NCI-H345 treated with DMSO at 0.1 percent for 48 hours (cell line): ENCODE measurements at regions not wholly inside any gene's neighbourhood (a gene's known extent, or its start where the extent isn't known, plus 50 kb on each side); places are given as distances from the start of the nearest gene placed in this dataset.
"Not testable (repeated sequence)": the region's sequence is repeated elsewhere in the genome, so short reads cannot be mapped to it uniquely, and the experiment has no call there.

ENCODE experiments used
- DNase-seq: peaks from one replicate; lab custom pipeline; 2025; ENCODE audit not compliant: unreplicated experiment; lab: John Stamatoyannopoulos, UW

DNA sequence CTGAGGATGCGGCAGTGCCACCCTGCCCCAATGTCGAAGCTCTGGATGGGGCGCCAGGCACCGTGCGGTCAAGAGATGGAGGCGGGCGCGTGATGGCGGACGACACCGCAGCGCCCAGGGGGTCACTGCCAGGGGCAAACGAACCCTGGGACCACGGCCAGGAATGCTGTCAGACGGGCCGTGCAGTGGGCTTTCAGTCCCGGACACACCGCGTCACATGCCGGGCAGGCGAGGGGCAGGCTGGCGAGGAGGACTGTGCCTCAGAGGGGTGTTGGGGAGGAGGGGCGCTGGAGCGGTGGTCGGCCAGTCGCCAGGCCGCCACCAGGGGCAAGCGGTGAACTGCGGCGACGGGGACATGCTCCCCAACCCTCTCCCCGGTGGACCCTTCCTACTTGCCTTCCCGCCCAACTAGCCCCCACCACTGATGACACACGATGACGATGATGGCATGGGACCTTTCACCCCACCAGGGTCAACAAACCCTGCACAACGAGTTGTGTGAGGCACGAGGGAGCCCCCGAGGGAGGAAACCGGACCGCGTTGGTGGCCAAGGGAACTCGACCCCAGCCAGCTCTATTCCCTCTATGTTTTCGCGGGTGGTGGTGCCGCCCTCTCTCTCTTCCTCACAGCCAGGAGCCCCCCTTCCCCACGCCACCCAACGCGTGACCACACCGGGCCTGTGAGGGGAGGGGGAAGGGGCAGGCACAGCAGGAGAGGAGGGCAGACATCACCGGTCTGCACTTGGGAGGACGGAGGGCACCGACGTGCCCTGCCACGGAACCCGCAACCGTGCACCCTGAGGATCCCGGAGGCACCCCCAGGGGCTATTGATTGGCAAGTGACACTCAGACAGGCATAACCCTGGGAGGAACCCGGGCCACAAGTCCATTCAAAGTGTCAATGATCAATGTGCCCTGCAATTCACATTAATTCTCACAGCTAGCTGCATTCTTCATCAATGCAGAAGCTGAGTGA lies 1960.9 kb upstream of the DEFB115 start:
- DNase-seq, result no peak

DNA sequence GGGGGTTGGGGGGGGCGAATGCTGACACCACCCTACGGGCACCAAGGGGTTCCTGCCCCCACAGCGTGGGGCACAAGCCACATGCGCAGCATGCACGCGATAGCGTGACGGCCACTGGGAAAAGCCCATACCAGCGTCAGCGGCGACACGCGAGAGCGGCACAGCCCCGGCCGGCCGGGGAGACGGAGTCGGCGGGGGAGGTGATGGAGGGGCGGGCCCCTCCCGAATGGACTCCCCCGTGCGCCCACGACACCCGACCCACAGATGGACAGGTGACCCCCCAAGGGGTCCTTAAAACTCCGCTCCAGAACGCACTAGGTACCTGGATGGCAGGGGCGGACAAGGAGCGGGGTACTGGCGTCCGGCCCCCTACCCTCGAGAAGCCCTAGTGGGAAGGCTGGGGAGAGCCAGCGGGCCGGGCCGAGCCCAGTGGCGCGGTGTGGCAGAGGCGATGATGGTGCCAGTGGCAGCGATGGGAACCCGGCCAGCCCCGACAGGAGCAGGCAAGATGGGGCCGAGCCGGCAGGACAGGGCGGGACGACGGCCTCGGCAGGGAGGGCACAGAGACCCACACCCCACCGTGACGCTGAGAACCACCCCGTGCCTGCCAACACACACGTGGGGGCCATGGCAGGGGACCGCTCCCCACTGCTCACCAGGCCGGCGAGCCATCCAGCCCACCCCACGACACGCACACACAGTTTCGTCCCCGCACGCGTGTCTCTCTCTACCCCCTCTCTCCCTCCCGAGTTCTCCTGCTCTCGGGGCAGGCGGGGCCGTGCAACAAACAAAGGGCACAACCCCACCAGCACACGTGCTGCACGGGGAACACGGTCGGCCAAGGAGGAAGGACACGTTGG lies 1959.8 kb upstream of the DEFB115 start:
- no peak for DNase-seq

GRCh38 chr20:29298271-29298590 lies 1959.2 kb upstream of the DEFB115 start:
- DNase-seq, result no peak

DNA sequence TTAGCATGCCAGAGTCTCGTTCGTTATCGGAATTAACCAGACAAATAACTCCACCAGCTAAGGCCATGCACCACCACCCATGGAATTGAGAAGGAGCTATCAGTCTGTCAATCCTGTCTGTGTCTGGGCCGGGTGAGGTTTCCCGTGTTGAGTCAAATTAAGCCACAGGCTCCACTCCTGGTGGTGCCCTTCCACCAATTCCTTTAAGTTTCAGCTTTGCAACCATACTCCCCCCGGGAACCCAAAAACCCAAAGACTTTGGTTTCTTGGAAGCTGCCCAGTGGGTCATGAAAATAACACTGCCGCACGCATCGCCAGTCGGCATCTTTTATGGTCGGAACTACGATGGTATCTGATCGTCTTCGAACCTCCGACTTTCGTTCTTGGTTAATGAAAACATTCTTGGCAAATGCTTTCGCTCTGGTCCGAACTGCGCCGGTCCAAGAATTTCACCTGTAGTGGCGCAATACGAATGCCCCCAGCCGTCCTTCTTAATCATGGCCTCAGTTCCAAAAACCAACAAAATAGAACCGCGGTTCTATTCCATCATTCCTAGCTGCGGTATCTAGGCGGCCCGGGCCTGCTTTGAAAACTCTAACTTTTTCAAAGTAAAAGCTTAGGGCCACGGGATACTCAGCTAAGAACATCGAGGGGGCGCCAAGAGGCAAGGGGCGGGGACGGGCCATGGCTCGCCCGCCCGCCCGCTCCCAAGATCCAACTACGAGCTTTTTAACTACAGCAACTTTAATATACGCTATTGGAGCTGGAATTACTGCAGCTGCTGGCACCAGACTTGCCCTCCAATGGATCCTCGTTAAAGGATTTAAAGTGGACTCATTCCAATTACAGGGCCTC lies 1958.5 kb upstream of the DEFB115 start:
- DNase-seq, result no peak

GRCh38 chr20:29299811-29300578 lies 1957.5 kb upstream of the DEFB115 start:
- DNase-seq, result no peak

DNA sequence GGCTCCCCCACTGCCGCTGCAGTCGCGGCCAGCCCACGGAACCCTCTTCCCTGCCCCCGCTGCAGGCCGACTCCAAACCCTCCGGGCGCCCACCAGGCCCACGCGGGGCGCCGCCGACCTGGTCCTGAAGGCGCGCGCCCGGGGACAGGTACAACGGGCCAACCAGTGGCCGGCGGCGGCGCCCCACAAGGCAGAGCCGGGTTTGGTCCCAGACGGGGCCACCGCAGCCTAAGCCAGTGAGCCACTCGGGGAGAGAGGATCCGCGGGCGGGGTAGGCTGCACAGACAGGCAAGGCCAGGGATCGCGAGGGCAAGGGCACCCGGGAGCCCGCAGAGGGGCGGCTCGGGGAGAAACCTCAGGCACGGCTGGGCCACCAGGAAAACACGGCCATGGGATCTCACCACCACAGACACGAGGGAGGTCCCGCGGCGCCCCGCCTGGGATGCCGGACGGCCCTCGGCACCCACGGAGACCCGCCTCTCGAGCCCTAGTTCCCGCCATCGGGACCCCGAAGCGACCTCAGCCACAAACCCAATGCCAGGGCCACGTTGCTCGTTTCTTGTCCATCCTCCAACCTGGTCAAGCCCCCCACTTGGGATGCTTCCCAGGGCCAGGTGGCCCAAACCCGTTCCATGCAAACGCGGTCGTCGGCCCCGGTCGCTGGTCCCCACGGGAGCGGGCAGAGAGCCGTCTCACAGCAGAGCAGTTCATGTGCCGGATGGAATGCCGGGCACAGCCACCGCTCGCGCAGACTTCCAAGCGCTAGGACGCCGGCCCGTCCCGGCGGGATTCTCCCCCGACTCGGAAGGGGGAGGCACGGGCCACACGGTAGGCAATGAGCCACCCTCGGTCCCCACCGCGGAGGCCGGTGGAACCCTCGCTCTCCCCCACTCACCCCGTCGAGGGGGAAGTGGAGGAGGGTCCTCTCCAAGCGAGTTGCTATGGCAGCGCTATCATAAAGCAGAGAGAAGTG lies 1956.6 kb upstream of the DEFB115 start:
- DNase-seq, result no peak

- no peak for DNase-seq
These were observed 1955.7 kb upstream of the DEFB115 start for GRCh38 chr20:29301624-29302259.

GRCh38 chr20:29302979-29303644 lies 1954.4 kb upstream of the DEFB115 start:
- DNase-seq, result no peak

DNA sequence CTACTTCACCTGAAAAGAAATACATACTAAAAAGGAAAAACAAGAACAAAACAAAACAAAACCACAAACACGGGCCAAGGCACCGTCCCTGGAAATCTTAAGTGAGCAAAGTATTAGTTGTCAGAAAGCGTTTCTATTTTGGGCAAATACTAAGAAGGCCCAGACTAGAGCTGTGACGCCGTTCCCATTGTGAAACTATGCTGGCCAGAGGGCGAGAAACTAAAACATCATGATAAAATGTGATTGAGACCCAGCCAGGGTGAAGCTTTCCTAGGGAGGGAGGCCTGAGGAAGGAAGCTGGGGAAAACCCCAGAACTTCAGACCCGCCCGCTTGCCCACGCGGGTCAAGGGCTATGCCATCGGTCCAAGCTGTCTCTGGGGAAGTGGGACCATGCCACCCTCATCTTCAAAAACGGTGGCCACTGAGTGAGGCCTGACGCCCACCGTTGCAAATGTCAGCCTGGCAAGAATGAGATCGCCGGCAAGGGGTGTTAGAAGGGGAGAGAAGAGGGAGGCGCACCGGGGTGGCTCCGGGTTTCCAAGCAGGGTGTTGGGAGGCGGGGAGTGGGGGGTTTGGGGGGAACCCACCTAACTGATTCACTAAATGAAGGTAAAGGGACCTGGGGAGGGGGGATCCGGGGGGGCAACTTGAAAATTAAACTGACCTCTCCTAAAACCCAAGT lies 1950.9 kb upstream of the DEFB115 start:
- no peak for DNase-seq

DNA sequence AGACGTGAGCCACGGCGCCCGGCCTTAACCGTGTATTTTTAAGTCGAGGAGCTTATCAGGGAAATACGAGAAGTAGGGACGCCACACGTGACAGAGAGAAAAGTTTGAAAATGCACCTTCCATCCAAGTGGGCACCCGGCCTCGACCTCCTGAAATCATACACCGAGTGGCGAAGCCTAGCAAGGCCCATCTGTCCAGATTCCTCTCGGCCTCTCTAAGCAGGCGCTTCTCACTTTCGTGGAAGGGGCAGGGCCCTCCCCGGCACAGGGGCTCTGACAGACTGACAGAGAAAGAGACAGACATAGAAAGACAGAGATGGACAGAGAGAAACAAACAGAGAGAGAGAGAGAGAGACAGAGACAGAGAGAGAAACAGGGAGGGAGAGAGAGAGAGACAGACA lies 1950.0 kb upstream of the DEFB115 start:
- DNase-seq, result not testable (repeated sequence)

- DNase-seq, result not testable (repeated sequence)
These were observed 1948.5 kb upstream of the DEFB115 start for GRCh38 chr20:29308956-29309355.

DNA sequence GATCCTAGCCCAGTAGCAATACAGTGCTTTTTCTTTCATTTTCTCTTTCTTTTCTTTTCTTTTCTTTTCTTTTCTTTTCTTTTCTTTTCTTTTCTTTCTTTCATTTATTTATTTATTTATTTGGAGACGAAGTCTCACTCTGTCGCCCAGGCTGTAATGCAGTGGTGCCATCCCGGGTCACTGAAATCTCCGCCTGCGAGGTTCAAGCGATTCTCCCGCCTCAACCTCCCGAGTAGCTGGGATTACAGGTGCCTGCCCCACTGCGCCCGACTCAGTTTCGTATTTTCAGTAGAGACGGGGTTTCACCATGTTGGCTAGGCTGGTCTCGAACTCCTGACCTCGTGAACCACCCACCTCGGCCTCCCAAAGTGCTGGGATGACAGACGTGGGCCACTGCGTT lies 1948.0 kb upstream of the DEFB115 start:
- DNase-seq, result not testable (repeated sequence)

DNA sequence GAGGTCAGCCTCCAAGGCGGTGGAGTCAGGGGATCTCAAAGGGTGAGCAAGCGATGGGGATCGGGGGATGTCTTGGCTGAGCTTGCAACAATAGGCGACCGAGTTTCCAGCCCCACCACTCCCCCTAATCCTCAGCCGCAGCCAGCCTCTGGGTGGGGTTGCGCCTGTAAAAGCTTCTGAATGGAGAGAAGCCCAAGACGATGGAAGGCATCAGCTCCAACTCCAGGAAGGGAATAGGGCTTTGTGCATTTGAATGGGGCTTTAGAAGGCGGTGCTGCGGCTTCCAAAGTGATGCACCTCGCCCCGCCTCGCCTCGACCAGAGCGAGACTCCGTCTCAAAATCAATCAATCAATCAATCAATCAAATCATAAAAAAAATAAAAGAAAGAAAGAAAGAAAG lies 1946.4 kb upstream of the DEFB115 start:
- not testable (repeated sequence) for DNase-seq

- DNase-seq, result not testable (repeated sequence)
These were observed 1944.8 kb upstream of the DEFB115 start for GRCh38 chr20:29312679-29313078.

- no peak for DNase-seq
These were observed 1944.0 kb upstream of the DEFB115 start for GRCh38 chr20:29313481-29313880.

DNA sequence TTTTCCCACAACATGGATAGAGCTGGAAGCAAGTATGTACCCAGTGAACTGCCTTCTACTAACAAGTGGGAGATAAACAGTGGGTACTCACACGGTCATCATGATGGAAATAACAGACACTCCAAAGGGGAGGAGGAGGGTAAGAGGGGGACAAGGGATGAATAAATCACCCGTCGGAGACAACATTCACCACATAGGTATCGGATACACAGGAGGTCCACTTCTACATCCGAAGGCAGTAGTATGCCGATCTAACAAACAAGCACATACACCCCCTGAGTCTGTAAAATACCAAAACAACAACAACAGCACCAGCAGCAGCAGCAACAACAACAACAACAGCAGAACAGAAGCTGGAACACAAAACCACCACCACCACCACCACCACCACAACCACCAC lies 1943.2 kb upstream of the DEFB115 start:
- DNase-seq, result no peak

- DNase-seq, result no peak
These were observed 1938.5 kb upstream of the DEFB115 start for GRCh38 chr20:29318871-29319461.
